ENCODE measurements at regions not wholly inside any gene's neighbourhood (a gene's known extent, or its start where the extent isn't known, plus 50 kb on each side); places are given as distances from the start of the nearest gene placed in this dataset.

DNA sequence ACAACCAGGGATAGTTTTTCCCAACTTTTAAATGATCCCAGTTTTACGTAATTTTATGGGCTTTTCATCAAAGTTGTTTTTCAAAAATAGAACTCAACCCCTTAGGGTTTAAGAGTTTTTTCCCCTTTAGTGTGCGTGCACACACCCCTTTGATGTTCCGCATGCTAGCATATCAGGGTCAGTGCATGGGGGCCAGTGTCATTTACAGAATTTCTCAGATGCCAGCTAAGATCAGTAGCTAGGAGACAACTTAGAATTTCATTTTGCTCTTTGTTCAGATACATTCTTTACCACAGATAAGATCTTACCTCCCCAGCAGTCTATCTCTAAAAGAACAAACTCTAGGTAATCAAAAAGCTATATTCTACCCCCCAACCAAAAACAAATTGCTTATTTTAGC is 238.5 kb upstream of the SASH1 start:
- Mint-ChIP-seq H3K27me3 (peaks cover 4% of the 10 kb centered on the region), H3K9me3 (no peaks in the 10 kb centered on the region), H3K36me3 (ENCODE audit: low read depth) (no peaks in the 10 kb centered on the region), H3K27ac (no peak overlapping the region), H3K4me1 (ENCODE audit: low read depth) (no peaks in the 10 kb centered on the region), H3K4me3 (no peak overlapping the region)
- CTCF ChIA-PET, result no interaction called here
- no peak overlapping the region for H3K27ac ChIP-seq (ENCODE audit: low read depth in 1 of 2, low read length in 2 of 2)
- POLR2A ChIA-PET, result no interaction called here
- no peak for DNase-seq
- H3K27me3 ChIP-seq (ENCODE audit: control insufficient read depth in 1 of 2, insufficient read depth in 2 of 2, low read length in 2 of 2), result no peaks in the 10 kb centered on the region
- no peaks in the 10 kb centered on the region for H3K4me1 ChIP-seq (ENCODE audit: insufficient read depth, low read length)
- H3K4me3 ChIP-seq (ENCODE audit: low read length), result no peak overlapping the region
- no peaks in the 10 kb centered on the region for H3K36me3 ChIP-seq (ENCODE audit: insufficient read depth, low read length)
- intact Hi-C loops (cut with DNase I, micrococcal nuclease), result no loop called here
- no peaks in the 10 kb centered on the region for H3K9me3 ChIP-seq (ENCODE audit: control insufficient read depth in 1 of 2, insufficient read depth in 1 of 2, low read length in 2 of 2)
- no peak for ATAC-seq (ENCODE audit: poor library complexity)
- TF ChIP-seq, protein P1, sequence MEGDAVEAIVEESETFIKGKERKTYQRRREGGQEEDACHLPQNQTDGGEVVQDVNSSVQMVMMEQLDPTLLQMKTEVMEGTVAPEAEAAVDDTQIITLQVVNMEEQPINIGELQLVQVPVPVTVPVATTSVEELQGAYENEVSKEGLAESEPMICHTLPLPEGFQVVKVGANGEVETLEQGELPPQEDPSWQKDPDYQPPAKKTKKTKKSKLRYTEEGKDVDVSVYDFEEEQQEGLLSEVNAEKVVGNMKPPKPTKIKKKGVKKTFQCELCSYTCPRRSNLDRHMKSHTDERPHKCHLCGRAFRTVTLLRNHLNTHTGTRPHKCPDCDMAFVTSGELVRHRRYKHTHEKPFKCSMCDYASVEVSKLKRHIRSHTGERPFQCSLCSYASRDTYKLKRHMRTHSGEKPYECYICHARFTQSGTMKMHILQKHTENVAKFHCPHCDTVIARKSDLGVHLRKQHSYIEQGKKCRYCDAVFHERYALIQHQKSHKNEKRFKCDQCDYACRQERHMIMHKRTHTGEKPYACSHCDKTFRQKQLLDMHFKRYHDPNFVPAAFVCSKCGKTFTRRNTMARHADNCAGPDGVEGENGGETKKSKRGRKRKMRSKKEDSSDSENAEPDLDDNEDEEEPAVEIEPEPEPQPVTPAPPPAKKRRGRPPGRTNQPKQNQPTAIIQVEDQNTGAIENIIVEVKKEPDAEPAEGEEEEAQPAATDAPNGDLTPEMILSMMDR (IDR thresholded peaks at IDR 0.05), result no peak

DNA sequence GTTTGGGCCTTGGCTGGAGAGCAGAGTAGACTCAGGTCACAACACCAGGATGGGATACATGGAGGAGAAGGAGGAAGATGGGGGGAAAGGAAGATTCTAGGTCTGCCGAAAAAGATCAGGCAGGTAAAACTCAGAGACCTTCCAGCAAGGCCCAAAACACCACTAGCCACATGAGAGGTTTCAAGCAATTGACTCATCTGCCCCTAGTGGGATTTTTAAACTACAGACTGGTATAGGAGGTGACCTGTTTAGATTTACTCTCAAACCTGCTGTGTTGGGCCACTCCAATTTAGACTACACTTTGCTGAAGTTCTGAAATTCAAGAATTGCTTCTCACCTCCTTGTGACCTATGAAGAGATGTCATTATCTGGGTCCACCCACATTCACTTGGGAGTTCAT is 236.9 kb upstream of the SASH1 start:
- Mint-ChIP-seq H3K4me1 (ENCODE audit: low read depth) (no peaks in the 10 kb centered on the region), H3K27me3 (no peaks in the 10 kb centered on the region), H3K27ac (no peak overlapping the region), H3K4me3 (no peak overlapping the region), H3K36me3 (ENCODE audit: low read depth) (no peaks in the 10 kb centered on the region), H3K9me3 (no peaks in the 10 kb centered on the region)
- Histone ChIP-seq H3K4me1 (ENCODE audit: insufficient read depth, low read length) (no peaks in the 10 kb centered on the region), H3K36me3 (ENCODE audit: insufficient read depth, low read length) (no peaks in the 10 kb centered on the region), H3K9me3 (ENCODE audit: control insufficient read depth in 1 of 2, insufficient read depth in 1 of 2, low read length in 2 of 2) (no peaks in the 10 kb centered on the region), H3K27me3 (ENCODE audit: control insufficient read depth in 1 of 2, insufficient read depth in 2 of 2, low read length in 2 of 2) (no peaks in the 10 kb centered on the region), H3K27ac (ENCODE audit: low read depth in 1 of 2, low read length in 2 of 2) (no peak overlapping the region), H3K4me3 (ENCODE audit: low read length) (no peak overlapping the region)
- TF ChIP-seq, protein P1 (IDR thresholded peaks at IDR 0.05), result no peak
- intact Hi-C loops (cut with DNase I, micrococcal nuclease), result no loop called here
- ChIA-PET POLR2A (no interaction called here), CTCF (no interaction called here)
- ATAC-seq (ENCODE audit: poor library complexity) (no peak), DNase-seq (no peak)

DNA sequence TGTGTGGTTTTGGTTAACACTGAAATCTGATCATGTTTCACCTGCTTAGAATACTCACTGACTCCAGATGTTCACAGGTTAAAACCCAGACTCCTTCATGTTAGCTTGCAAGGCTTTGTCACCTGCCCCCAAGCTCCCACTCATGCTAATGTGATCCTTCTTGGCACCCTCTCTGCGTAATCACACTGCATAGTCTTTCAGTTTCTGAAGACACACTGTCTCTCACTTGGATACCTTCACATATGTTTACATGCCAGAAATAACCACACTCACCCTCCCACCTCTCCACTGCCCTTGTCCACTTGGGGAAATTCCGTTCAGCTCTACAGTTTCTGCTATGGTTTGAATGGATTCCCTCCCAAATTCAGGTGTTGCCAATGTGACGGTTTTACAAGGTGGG is 234.7 kb upstream of the SASH1 start:
- ATAC-seq (ENCODE audit: poor library complexity) (no peak), DNase-seq (no peak)
- H3K27me3 ChIP-seq (ENCODE audit: control insufficient read depth in 1 of 2, insufficient read depth in 2 of 2, low read length in 2 of 2), result no peaks in the 10 kb centered on the region
- Mint-ChIP-seq H3K4me1 (ENCODE audit: low read depth) (no peaks in the 10 kb centered on the region), H3K36me3 (ENCODE audit: low read depth) (no peaks in the 10 kb centered on the region), H3K27me3 (no peaks in the 10 kb centered on the region), H3K27ac (no peak overlapping the region), H3K4me3 (no peak overlapping the region), H3K9me3 (no peaks in the 10 kb centered on the region)
- ChIA-PET CTCF (no interaction called here), POLR2A (no interaction called here)
- H3K9me3 ChIP-seq (ENCODE audit: control insufficient read depth in 1 of 2, insufficient read depth in 1 of 2, low read length in 2 of 2), result no peaks in the 10 kb centered on the region
- no peak overlapping the region for H3K4me3 ChIP-seq (ENCODE audit: low read length)
- intact Hi-C loops (cut with DNase I, micrococcal nuclease), result no loop called here
- H3K4me1 ChIP-seq (ENCODE audit: insufficient read depth, low read length), result no peaks in the 10 kb centered on the region
- H3K36me3 ChIP-seq (ENCODE audit: insufficient read depth, low read length), result no peaks in the 10 kb centered on the region
- H3K27ac ChIP-seq (ENCODE audit: low read depth in 1 of 2, low read length in 2 of 2), result no peak overlapping the region
- TF ChIP-seq, protein P1 (IDR thresholded peaks at IDR 0.05), result no peak

Measured in CD4-positive, alpha-beta T cell (primary cell).